ENCODE measurements at regions not wholly inside any gene's neighbourhood (a gene's known extent, or its start where the extent isn't known, plus 50 kb on each side); places are given as distances from the start of the nearest gene placed in this dataset.
"Not testable (repeated sequence)": the region's sequence is repeated elsewhere in the genome, so short reads cannot be mapped to it uniquely, and the experiment has no call there.

DNA sequence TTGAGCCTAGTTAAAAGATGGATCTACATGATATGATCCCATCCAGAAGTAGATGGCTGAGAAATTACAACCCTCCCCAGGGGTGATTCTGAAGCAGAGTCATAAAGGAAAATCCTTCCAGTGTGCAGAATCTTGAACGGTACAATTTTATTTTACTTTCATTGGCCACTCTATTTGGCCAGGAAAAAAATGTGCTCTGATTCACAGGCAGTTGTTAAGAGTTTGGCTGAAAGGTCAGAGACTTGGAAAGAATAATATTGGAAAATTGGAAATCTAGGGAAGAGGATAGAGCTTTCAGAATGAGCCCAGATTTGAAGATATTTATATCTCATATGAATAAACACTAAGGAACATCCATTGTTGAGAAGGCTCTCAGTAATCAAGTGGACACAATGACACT is 1299.3 kb upstream of the GJE1 start:
- DNase-seq (ENCODE audit: low read depth in 2 of 2): no peak

DNA sequence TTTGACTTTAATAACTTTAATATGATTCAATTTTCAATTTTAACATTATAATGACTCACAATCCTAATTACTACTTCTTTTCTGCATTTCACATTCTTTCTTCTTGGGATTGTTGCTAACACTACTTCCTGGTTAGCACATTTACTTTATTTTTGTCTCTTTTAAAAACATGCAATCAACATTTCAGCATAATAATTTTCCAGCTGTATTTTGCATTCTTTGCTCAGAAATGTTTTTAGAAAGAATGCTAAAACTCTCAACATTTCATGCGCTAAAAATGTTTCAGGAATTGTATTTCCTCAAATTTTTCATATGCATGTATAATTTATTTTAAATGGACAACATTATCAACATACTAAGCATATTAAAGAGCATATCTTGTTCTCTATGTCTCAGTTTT is 1302.1 kb upstream of the GJE1 start:
- DNase-seq (ENCODE audit: low read depth in 2 of 2): no peak

DNA sequence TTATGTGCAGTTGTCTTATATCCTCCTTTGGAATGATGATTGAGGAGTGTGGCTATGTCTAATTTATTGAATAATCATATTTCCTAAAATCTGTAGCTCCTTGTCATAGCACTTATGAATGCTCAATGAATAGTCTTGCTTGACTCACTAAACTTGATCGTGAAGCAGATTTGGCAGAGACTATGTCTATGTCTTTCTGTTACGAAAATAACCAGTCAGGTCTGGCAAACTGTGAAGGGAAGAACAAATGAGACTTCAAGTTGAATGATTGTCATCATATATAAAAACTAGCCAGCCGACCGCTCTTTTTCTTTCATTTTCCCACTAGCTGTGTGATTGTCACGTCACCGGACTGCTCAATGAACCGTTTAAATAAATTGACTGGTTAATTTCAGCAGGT is 1303.9 kb upstream of the GJE1 start:
- no peak for DNase-seq (ENCODE audit: low read depth in 2 of 2)

DNA sequence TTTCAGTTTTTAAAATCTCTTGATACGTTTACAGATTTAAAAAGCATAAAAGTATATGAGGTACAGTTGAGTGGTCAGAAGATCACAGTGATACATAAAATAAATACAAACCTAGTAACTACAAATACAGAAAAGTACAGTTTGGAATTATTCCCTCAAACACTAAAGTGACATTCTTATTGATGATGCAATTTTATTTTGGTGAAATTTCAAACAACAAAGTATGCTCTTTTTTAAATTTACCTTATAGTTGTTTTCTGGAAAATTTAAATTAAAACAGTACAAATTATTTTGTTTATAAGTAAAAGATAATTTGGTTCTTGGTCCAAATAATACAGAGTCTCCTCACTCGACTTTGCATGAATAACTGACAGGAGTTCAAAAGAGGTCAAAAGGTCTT is 1305.1 kb upstream of the GJE1 start:
- DNase-seq (ENCODE audit: low read depth in 2 of 2): no peak

DNA sequence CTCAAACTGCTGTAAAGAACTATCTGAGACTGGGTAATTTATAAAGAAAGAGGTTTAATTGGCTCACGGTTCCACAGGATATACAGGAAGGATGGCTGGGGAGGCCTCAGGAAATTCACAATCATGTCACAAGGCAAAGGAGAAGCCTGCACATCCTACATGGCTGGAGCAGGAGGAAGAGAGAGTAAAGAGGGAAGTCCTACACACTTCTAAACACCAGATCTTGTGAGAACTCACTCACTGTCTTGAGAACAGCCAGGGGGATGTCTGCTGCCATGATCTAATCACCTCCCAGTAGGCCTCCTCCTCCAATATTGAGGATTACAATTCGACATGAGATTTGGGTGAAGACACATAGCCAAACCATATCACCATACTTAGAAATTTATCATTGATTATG is 1307.0 kb upstream of the GJE1 start:
- no peak for DNase-seq (ENCODE audit: low read depth in 2 of 2)

DNA sequence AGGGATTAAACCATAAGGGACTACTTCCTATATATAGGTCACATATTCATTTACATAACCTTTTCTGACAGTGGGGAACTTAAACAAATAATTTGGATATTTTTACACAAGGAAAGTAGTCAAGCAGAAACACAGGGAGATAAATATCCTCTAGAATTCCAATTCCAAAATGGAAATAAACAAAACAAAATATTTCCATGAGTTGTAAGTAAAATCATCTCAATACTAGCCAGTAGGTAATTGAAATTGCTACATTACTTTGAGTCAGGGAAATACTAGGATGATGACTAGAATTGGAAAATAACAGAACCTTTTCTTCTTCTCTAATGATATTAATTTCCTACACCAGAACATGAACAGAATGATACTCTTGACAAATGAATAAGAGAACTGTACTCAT is 1308.1 kb upstream of the GJE1 start:
- no peak for DNase-seq (ENCODE audit: low read depth in 2 of 2)

DNA sequence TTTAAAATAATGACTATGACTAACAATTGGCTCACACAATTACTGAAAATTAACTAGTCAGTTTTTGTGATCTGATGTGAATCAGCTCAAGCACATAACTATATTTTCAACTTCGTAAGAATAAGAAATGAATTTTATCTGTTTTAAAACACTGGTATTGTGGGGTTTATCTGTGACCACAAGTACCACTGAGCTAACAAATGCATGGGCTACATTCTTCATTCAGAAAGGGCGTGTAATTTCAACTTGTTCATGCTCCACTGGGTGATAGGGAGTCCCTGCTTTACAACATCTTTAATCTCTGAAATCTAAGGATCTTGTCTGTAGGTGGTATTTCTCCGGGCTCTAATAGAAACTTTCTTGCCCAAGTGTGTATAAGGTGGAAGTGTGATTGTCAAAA is 1311.5 kb upstream of the GJE1 start:
- DNase-seq (ENCODE audit: low read depth in 2 of 2): no peak

DNA sequence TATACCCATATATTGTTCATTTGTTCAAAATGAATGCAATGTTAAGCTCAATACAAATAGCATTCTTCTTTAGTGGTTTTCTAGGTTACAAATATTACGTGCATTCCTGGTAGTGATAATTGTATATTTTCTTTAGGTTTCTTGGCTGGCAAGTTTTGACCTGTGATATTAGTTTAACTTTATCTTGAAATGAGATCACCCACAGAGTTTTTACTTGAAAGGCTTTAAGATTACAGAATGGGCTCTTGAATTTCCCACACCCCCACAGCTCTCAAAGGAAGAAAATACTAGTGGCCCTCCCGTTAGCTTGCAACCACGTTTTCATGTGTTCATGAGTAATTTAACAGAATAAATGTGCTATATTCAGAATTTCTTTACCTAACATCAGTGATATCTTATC is 1315.5 kb upstream of the GJE1 start:
- no peak for DNase-seq (ENCODE audit: low read depth in 2 of 2)

DNA sequence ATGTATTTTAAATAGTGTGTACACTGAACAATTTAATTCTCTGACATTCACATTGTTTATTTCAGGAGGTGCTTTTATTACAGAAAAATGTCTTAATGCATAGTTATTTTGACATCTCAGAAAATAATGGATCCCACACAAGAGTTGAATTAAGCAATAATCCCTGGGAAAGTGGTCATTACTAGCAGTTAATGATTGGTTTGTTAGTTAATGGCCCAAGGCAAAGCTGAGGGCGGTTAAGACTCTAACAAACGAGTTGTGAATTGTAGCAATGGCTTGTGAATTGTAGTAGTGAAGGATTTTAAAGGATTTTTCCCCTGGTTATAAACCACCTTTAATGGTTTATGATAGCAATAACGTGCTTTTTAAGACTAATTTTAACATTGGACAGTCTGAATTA is 1316.0 kb upstream of the GJE1 start:
- DNase-seq (ENCODE audit: low read depth in 2 of 2): no peak

DNA sequence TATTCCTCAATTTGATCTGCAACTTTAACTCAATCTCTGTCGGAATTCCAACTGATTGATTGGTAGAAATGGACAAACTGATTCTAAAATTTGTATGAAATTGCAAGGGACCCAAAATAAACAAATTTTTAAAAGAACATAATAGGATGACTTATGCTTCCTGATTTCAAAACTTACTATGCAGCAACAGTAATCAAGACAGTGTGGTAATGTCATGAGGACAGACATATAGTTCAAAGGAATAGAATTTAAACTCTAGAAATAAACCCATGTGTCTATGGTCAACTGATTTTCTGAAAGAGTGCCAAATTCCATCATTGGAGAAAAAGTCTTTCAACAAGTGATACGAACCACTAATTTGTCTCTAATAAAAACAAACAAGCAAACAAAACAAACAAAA is 1320.1 kb upstream of the GJE1 start:
- DNase-seq (ENCODE audit: low read depth in 2 of 2): no peak

DNA sequence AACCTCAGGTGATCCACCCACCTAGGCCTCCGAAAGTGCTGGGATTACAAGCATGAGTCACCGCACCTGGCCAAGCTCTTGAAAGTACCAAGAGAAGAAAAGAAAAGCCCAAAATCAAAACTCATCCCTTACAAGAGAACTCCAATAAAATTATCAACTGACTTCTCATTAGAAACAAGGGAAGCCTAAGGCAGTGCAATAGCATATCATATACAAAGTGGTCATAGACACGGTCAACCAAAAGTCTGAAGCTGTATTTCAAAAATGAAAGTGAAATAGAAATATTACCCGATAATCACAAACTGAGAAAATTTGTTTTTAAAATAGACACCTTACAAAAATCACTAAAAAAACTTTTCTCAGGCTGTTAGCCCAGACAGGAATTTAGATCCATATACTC is 1321.1 kb upstream of the GJE1 start:
- no peak for DNase-seq (ENCODE audit: low read depth in 2 of 2)

DNA sequence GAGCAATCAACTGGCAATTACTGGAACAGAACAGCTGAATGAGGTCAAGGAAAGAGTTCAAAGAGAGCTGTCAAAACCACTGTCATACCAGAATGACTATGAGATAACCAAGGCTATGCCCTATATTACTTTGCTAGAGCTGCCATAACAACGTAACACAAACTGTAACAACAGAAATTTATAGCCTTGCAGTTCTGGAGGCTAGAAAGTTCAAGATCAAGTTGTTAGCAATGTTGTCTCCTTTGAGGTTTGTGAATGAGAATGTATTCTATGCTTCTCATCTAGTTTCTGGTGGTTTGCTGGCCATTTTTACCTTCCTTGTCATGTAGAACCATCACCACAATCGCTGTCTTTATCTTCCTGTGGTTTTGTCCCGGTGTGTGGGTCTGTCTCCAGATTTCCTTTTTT is 1323.0 kb upstream of the GJE1 start:
- DNase-seq (ENCODE audit: low read depth in 2 of 2): no peak

DNA sequence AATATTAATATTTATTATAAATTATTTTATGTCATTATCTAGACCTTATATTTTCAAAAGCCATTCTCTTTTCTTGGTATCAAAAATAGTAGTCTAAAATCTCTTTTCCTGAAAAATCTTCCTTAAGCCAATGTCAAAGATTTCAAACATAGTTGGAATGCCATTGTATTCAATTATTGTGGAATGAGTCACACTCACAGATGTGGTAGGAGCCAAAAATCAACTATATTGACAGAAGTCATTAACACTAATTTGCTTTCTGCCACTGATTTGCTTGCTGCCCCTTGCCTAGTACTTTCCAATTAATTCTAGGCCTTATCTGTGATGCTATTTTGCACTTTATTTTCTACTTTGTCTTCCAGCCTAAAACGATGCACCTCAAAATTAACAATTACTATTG is 1326.3 kb upstream of the GJE1 start:
- no peak for DNase-seq (ENCODE audit: low read depth in 2 of 2)

DNA sequence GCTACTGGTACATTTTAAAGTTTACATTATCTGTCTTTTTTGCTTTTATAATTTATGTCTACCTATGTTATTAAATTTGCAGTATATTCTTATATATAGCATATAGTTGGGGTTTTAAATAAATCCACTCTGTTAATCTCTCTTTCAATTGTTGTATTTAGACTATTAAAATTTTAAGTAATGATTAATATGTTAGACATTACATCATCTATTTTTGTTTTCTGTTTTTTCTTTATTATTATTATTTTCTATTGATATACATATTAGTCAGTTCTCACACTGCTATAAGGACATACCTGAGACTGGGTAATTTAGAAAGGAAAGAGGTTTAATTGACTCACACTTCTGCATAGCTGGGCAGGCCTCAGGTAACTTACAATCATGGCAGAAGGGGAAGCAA is 1338.2 kb upstream of the GJE1 start:
- no peak for DNase-seq (ENCODE audit: low read depth in 2 of 2)

DNA sequence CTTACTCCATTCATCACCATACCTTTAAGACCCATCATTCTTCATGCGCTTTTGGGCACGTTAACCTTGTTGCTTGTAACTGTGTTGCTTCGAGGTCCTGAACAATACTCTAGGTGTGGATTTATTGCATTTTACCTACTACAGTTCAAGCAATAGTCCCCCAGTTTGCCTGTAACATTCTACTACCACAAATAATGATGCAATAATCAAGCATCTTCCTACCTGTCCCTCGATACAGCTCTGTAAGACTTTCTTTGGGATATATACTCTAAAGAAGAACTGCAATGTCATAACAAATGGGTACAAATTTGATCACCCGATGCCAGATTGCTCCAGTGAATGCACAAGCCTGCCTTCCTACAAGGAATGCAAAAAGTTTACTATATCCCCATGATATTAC is 1342.6 kb upstream of the GJE1 start:
- no peak for DNase-seq (ENCODE audit: low read depth in 2 of 2)

DNA sequence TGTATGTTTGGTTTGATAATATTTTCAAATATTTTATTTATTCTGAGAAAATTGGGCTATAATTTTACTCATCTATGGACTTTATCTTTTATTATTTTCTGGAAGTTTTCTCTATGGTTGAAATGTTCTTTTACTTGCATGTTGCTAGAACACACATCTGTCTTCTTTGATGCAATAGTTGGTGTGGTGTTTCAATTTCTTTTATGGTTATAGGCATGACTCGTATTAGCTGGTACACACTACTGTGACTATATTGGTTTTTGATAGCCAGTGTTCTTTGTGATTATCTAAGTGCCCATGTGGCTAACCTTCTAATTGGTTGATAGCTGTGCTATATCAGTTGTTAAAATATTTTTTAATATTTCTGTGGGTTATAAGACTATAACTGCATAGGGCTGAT is 1343.3 kb upstream of the GJE1 start:
- DNase-seq (ENCODE audit: low read depth in 2 of 2): no peak

DNA sequence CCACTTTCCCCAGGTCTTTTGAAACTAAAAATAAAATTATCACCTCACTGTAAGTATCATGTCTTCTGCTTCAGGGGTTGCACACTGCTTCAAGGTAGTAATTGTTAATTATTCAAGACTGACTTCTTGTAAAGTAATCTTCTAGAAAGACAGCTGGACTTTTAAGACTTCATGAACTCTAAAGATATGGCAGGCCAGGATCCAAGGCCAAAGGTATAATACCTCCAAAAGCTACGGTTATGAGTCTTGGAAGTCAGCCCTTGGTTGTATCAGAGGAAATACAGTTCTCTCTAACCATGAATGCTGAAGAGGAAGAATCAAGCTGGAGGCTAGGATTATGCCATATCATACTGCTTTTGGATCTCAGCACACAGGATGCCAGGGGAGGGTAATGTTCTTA is 1346.8 kb upstream of the GJE1 start:
- DNase-seq (ENCODE audit: low read depth in 2 of 2): no peak

DNA sequence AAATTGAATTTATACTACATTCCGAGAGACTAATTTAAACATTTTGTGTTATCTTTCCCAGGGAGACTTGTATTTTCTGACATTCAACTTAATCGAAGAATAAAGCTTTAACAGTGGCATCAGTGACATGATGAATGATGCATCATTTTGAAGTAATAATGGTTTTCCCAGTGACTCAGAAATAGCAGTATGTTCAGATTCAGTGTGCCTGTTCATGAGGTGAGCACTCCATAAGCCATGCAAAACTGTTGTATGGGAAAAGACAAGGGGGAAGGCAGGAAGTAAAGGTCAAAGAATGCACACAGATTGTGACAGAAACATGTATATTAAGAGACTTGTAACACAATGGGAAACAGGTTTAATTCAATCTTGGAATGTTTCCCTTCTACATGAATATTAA is 1348.2 kb upstream of the GJE1 start:
- no peak for DNase-seq (ENCODE audit: low read depth in 2 of 2)

DNA sequence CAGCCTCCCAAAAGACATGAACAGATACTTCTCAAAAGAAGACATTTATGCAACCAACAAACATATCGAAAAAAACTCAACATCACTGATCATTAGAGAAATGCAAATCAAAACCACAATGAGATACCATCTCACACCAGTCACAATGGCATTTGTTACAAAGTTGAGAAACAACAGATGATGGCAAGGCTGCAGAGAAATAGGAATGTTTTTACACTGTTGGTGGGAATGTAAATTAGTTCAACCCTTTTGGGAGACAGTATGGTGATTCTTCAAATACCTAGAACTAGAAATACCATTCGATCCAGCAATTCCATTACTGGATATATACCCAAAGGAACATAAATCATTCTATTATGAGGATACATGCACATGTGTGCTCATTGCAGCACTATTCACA is 1349.2 kb upstream of the GJE1 start:
- not testable (repeated sequence) for DNase-seq (ENCODE audit: low read depth in 2 of 2)

DNA sequence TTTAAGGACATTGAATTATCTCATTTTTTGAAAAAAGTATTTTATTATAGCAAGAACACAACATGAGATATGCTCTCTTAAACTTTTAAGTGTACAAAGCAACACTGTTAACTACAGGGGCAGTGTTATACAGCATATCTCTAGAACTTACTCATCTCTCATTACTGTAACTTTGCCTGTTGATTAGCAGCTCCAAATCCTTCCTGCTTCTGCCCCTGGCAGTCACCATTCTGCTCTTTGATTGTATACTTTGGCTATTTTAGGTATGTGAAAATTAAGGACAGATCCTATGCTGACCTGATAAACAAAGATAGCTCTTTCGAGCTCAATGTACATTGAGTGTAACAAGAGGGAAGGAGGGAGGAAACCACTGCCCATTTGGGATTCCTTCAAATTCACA is 1349.8 kb upstream of the GJE1 start:
- DNase-seq (ENCODE audit: low read depth in 2 of 2): no peak

DNA sequence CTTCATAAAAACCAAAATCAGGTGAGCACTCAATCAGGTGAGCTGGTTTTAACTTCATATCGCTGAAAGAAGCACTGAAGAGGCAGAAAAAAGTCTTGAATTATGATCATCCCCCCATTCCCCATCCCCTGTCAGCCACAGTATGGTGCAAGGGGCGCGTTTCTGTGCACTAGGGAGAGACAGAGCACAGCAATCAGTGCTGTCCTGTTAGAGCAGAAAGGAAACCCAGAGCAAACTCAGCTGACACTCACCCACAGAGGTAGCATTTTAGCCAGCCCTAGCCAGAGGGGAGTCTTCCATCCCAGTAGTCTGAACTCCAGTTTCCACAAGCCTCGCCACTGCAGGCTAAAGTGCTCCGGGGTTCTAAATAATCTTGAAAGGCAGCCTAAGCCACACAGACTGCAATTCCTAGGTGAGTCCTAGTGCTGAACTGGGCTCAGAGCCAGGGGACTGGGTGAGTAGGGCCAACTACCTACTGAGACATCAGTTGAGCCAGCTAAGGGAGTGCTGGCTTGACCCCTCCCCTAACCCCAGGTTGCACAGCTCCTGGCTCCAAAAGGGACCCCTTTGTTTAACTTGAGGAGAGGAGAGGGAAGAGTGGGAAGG is 1352.6 kb upstream of the GJE1 start:
- no peak for DNase-seq (ENCODE audit: low read depth in 2 of 2)

DNA sequence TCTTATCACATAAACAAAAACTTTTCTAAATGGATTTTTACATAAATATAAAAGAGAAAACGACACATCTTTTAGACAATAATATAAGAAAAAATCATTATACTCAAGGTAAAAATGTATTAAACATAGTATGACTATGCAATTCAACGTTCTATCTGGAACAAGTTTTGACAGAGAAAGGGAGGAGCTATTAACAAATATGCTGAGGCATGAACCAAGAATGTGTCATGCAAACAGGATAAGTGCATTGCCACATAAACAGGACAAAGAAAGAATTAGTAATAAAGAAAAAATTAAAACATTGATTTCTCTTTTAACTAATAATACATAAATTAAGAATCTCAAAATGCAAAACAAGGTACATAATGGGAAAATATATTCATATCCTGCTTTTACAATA is 1353.4 kb upstream of the GJE1 start:
- DNase-seq (ENCODE audit: low read depth in 2 of 2): no peak

DNA sequence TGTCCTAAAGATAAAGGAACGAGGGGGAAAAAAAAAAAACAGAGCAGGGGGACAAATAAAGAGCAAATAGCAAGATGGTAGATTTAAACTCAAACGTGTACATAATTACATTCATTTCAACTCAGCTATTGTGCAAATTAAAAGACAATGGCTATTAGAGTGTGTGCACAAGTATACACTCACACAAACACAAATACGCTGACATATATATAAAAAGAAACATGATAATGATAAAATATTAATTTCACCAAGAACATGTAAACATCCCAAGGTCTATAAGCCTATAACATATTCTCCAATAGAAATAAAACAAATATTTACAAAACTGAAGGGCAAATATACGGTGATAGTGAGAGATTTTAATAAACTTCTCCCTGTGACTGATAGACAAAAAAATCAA is 1354.9 kb upstream of the GJE1 start:
- no peak for DNase-seq (ENCODE audit: low read depth in 2 of 2)

DNA sequence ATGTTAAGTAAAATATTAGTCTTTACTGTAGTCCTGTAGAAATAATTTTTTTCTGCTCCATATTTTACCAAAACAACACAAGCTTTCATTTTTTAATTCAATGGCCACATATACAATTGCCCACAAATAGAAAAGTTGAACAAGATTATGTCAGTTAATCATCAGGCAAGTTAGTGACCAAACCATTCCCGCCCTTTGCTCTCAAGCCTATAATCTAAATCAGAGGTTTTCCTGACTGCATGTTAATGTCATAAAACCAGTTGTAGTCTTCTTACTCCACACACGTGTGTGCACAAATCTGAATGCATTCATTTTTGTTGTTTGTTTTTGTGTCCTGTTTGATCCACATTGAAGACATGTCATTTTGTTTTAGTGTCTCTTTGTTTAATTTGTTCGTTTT is 1357.7 kb upstream of the GJE1 start:
- no peak for DNase-seq (ENCODE audit: low read depth in 2 of 2)

DNA sequence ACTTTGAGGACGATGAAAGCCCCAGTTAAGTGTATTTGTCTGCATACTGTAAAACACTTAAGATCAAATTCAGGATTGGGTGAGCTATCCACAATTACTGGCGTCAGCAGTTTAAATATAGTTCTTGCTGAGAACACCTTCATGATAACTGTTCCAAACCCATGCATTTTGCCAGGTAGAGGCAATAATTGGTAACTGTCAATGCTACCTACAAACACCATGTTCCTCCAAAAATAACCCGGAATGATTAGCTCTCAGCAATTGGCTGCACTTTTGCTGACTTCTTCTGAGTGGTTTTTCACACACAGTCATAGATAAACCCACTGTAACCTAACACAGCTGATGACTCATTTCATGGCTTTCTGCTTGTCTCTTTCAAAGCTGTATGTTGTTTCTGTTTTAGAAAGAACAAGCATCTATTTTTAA is 1358.6 kb upstream of the GJE1 start:
- no peak for DNase-seq (ENCODE audit: low read depth in 2 of 2)
